ENCODE measurements at regions not wholly inside any gene's neighbourhood (a gene's known extent, or its start where the extent isn't known, plus 50 kb on each side); places are given as distances from the start of the nearest gene placed in this dataset.

DNA sequence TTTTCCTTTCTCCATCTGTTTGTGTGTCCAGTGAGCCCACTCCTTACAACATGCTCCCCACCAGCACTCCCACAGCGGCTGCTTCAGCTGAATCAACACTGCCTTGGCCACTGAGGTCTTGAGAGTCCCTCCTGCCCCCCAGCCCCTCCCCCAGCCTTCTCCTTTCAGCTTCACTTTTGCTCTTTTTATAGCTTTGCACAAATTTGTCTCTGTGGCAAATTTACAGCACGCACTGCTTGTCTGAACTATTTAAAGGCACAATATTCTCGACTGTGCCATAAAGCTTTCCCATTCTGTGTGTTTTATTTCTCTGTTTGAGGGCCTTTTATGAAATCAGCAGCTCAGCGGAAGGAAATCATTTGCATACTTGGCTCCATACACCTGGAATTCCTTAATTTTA lies 579.3 kb downstream of the TOX3 start:
- no peak for DNase-seq

GRCh38 chr16:51960931-51961330 lies 586.0 kb downstream of the TOX3 start:
- no peak for DNase-seq

DNA sequence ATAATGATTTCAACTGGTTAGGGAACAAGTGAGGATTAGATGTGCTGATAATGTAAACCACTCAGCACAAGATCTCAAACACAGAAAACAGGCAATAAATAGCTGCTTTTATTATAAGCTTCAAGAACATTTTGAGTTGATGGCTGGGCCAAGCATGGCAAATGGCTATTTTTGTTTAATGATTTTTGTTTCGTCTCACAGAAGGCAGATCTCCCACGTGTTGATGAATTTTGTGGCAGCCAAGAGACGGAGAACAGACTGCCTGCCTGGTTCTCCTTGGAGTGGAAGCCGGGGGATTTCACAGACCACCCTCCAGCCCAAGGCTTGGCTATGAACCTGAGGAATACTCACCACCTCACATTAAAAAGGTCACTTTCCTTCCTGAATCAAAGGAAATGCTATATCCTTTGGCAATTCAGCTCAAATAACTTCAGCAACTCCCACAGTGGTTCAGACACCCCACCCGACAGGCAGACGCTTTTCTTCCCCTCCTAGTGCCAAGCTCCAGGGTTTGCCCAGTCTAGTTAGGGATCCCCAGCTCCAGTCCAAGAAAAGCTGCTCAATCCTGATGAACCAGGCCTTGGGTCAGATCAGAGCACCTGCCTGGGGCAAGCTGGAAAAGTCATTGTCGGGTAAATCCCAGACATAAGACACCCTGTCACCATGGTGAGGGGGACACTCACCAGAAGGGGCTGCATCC lies 593.5 kb downstream of the TOX3 start:
- no peak for DNase-seq

- no peak for DNase-seq
Measured at GRCh38 chr16:51952500-51952899, 594.4 kb downstream of the TOX3 start.

- no peak for DNase-seq
Measured at GRCh38 chr16:51951668-51952298, 595.2 kb downstream of the TOX3 start.

- no peak for DNase-seq
Measured at GRCh38 chr16:51950118-51950780, 596.7 kb downstream of the TOX3 start.

DNA sequence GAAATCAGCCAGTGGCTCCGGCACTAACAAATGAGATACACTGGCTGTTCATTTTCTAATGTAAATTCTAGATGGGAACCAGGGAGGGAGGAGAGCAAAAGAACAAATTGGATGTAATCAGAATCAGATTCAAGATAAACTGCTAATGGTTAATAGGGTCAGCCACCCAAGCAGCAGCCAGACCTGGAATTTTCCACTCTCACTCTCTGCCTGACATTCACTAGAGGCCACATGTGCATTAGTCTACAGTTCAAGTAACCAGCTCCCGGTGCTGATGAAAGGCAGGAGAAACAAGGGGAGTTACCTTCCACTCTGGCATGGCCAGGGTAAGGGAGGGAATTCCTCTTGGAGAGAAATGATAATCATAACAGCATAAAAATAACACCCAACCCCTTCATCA lies 597.7 kb downstream of the TOX3 start:
- no peak for DNase-seq

DNA sequence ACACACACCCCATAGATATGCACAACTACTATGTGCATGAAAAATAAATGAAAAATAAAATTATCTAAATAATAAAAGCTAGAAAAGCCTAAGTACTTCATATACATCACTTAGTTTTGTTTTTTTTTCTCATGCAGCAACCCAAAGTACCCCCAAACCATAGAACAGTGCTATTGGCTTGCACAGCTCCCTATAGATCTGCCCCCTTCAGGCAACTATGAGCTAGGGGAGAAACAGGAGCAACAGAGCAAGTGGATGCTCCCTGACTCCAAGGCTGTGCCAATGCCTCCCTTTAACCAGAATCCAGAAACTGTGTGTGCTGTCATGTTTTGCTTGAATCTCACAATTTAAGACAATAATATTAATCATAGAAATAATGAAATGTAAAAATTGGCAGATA lies 605.5 kb downstream of the TOX3 start:
- DNase-seq: no peak

DNA sequence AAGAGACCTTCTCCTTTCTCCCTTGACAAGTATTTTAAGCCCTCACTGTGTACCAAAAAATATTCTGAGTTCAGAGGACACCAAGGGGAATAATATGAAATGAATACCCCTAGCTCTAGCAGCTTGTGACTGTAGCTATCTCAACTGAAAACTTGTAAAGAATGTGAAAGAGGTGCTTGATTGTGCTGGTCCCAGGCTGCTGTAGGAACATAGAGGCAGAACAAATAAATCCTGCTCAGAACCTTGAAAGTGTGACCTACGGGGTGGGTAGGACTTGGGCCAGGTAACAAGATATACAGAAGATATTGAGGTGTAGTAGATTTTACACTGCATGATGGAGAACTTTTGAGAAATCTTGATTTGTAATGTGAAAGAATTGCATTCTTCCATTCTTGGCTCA lies 606.8 kb downstream of the TOX3 start:
- no peak for DNase-seq

GRCh38 chr16:51939378-51939871 lies 607.5 kb downstream of the TOX3 start:
- no peak for DNase-seq

- DNase-seq: no peak
Measured at GRCh38 chr16:51938861-51939260, 608.1 kb downstream of the TOX3 start.

DNA sequence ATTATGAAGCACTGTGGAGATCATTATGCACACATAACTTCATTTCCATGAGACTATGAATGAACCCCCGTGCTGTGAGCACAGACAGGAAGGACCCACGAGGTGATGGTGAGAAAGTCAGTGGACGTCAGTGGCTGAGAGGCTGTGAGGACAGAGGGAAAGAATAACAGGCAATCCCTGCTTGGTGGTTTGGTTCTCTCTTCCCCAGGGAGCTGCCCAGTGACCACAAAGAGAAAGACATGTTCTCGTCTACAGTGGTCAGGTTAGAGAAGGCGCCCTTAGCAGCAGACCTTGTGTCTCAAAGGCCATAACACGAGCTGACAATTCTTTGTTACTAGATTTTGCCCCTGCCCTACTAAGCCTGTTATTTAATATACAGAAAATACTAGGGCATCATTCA lies 609.2 kb downstream of the TOX3 start:
- DNase-seq: no peak

- DNase-seq: no peak
Measured at GRCh38 chr16:51936846-51937245, 610.1 kb downstream of the TOX3 start.

DNA sequence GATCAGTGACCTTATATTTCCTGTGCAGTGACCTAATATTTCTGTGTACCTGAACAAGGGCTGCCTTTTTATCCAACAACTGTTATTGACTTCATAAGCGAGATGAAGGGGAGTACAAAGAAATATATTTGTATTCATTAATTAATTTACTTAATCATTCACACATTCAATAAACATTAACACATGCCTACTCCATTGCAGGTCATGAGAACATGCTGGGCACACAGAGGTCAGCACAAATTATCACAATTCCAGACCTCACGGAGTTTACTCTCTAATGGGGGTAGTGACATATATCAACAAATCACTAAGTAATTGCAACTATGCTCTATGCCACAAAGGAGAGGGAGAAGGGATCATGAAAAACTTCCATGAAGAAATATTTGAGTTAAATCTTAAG lies 614.6 kb downstream of the TOX3 start:
- no peak for DNase-seq

GRCh38 chr16:51931653-51932052 lies 615.3 kb downstream of the TOX3 start:
- no peak for DNase-seq

- DNase-seq: no peak
Measured at GRCh38 chr16:51924744-51925143, 622.2 kb downstream of the TOX3 start.

GRCh38 chr16:51922476-51922875 lies 624.5 kb downstream of the TOX3 start:
- DNase-seq: no peak

GRCh38 chr16:51919736-51920135 lies 627.2 kb downstream of the TOX3 start:
- no peak for DNase-seq

DNA sequence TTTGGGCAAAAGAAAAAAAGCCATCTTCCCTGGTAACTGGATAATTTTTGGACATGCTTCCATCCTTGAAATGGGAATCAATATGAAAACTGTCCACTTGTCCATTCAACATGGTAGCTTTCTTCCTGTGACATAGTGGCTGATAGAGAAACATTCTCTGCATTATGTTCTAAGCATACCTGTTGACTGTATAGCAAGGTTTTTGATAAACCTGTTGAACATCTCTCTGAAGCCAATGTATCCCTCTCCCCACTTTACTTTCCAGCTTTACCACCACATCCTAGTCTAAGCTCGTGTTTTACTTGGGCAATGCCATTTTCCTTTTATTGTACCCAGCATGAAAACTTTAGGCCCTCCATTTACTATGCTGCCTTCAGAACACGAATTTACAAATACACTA lies 630.1 kb downstream of the TOX3 start:
- DNase-seq: no peak

DNA sequence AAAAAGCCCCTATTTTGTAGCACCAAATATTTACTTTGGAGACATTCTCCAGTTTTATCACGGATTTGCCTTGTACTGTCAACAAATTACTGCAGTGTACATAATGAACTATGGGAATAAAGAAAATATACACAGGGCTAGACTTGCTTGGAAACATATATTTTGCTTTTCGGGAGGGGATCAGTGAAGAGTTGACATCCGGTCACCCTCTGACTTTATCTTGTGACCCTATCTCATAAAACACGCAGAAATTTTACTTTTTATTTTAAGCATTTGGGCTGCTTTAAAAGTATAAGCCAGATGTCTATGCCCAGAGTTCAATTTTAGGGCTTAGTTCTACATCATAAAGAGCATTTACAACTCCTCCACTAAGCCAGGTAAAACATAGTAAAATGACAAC lies 630.7 kb downstream of the TOX3 start:
- DNase-seq: no peak

DNA sequence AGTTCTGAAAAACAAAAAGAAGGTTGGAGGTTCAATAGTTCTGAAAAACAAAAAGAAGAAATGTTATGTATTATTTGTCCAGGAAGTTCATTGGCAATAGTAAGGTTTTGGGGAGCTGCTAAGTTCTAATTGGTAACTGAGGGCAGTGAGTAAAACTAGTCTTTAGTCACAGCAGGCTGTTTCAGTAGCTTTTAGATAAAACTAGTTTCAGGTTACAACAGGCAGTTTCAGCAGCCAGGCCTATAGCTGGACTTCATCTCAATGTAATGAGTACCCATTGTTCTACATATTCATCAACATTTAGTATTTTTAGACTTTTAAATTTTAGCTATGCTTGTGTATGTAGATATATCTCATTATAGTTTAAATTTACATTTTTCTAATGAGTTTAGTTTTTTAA lies 639.3 kb downstream of the TOX3 start:
- no peak for DNase-seq

GRCh38 chr16:51900221-51900780 lies 646.6 kb downstream of the TOX3 start:
- DNase-seq: no peak

DNA sequence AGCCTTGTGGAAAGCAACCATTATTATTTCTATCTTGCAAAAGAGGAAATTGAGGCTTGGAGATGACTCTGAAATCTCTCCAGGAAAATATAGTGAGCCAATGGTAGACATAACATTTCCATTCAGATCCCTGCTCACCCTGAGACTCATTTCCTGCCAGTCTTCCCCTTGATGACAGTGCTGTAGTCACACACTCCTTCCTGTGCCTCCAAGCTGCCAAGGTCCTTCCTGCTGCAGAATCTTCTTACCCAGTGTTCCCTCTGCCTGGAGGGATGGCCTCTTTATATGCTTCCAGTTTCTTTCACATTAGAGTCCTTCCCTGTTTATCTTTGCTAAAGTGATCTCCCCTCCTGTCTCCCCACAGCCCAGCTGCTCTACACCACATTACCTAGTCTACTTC lies 648.1 kb downstream of the TOX3 start:
- no peak for DNase-seq

DNA sequence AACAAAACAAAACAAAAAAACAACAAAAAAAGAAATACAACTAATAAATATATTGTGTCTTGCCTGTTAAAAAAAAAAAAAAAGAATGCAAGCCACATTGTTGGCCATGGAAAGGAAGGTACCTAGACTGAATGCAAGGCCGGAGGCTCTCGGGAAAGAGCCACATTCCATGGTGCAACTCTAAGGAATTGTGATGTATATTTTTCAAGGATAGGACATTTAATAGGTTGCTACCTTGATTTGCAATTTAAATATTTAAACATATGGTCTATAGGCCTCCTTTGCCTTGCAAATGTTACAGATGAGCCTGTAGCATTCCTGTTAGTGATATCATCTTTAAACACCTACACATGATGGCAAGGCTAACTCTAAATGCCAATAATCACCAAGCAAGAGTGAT lies 650.9 kb downstream of the TOX3 start:
- DNase-seq: no peak

All from CD4-positive, alpha-beta T cell treated with Interleukin-10 for 1 hour (primary cell).